ENCODE measurements at regions not wholly inside any gene's neighbourhood (a gene's known extent, or its start where the extent isn't known, plus 50 kb on each side); places are given as distances from the start of the nearest gene placed in this dataset.

DNA sequence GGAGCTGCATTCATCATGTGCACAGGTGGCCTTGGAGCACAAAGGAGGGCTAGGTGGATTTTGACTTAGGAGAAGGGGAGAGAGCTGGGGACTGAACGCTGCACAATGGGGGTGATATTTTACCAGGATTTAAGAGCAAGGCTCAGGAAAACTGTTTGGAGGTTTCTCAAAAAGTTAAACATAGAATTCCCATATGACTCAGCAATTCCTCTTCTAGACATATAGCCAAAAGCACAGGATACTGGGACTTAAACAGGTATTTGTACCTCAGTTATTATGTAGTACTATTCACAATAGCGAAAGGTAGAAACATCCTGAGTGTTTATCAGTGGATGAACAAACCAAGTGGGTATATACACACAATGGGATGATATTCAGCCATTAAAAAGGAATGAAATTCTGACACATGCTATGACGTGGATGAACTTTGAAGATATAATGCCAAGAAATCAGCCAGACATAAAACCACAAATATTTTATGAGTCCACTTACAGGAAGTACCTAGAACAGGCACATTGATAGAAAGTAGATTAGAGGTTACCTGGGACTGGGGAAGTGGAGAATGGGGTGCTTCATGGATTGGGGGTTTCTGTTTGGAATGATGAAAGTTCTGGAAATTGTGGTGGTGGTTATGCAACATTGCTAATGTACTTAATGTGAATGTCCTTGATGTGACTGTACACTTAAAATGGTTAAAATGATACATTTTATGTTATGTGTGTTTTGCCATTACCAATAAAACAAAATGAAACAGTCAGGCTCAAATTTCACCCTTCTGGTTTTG, 216.9 kb downstream of the HAUS1 start:
- H3K4me3 ChIP-seq (ENCODE audit: low read depth, low read length) = no peak overlapping the region
- peak; percentile 96 for DNase-seq (ENCODE audit: low read depth)

DNA sequence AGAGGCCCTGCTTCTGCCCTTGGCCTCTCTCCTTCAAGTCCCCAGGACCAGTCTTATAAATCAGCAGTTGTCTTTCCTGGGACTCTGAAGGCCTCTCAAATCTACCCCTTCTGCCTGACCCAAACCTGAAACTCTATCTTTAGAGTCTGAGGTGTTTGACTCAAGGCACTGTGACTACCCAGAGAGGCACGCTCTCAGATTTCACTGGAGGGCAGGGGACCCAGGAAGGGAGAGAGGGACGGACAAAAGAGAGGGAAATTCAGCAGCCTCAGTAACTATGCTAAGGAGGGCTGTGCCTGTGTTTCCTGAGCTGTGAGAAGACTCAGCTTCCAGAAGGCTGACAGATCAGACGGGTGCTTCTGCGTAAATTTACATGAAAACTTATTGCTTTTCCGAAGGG, 217.8 kb downstream of the HAUS1 start:
- TF ChIP-seq, protein P1, sequence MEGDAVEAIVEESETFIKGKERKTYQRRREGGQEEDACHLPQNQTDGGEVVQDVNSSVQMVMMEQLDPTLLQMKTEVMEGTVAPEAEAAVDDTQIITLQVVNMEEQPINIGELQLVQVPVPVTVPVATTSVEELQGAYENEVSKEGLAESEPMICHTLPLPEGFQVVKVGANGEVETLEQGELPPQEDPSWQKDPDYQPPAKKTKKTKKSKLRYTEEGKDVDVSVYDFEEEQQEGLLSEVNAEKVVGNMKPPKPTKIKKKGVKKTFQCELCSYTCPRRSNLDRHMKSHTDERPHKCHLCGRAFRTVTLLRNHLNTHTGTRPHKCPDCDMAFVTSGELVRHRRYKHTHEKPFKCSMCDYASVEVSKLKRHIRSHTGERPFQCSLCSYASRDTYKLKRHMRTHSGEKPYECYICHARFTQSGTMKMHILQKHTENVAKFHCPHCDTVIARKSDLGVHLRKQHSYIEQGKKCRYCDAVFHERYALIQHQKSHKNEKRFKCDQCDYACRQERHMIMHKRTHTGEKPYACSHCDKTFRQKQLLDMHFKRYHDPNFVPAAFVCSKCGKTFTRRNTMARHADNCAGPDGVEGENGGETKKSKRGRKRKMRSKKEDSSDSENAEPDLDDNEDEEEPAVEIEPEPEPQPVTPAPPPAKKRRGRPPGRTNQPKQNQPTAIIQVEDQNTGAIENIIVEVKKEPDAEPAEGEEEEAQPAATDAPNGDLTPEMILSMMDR (IDR thresholded peaks at IDR 0.05; ENCODE audit: insufficient read depth, low read length, severe bottlenecking) = no peak
- no peak overlapping the region for H3K4me3 ChIP-seq (ENCODE audit: low read depth, low read length)
- no peaks in the 10 kb centered on the region for H3K27me3 ChIP-seq (ENCODE audit: control insufficient read depth, insufficient read depth, low read length)
- no peaks in the 10 kb centered on the region for H3K36me3 ChIP-seq (ENCODE audit: control insufficient read depth, insufficient read depth, low read length)
- FAIRE-seq = no peak
- DNase-seq (ENCODE audit: low read depth) = peak; percentile 86

More for the DNA sequence above, 216.9 kb downstream of the HAUS1 start:
- Histone ChIP-seq H3K36me3 (ENCODE audit: control insufficient read depth, insufficient read depth, low read length) (no peaks in the 10 kb centered on the region), H3K27me3 (ENCODE audit: control insufficient read depth, insufficient read depth, low read length) (no peaks in the 10 kb centered on the region)
- TF ChIP-seq, protein P1 (IDR thresholded peaks at IDR 0.05; ENCODE audit: insufficient read depth, low read length, severe bottlenecking) = no peak
- no peak for FAIRE-seq

DNA sequence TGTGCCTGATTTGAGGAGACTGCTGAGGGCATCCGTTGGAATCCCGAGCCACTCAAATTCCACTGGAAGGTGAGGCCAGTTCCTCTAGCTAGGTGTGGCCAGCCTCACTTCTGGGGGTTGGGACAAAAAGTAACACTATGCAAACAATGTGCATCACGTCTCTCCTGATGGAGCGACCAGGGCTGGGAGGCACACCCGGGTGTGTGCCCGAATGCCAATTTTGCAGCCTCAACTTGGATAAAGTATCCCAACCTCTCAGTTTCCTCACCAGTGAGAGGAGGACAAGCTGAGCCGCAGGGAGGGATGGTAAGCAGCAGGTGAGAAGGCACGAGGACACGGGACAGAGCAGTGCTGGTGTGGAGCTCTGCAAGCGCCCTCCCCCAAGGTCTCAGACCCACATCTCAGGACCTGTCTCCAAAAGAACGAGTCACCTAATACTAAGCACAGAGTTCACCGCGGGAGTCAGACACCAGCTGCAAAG, 218.3 kb downstream of the HAUS1 start:
- peak; percentile 74 for DNase-seq (ENCODE audit: low read depth)

DNA sequence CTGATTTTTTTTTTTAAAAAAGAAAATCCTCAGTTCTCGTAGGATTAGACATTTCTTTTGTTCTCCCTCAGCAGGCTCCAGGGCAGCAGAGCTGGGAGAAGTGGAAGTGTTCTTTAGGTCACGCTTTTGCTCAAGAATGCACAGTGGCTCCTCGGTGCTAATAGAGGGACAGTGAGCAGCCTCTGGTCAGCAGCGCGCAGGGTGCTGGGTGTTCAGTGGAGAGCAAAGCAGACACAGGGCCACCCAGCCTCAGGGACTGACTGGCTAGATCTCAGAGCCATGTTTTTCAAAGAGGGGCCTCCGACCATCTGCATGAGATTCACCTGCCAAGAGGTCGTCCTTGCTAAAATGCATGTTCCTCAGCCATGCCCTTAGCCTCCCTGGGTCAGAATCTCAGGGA, 218.8 kb downstream of the HAUS1 start:
- no peak overlapping the region for H3K4me3 ChIP-seq (ENCODE audit: low read depth, low read length)
- TF ChIP-seq, protein P1 (IDR thresholded peaks at IDR 0.05; ENCODE audit: insufficient read depth, low read length, severe bottlenecking) = no peak
- no peak for FAIRE-seq
- H3K36me3 ChIP-seq (ENCODE audit: control insufficient read depth, insufficient read depth, low read length) = no peaks in the 10 kb centered on the region
- H3K27me3 ChIP-seq (ENCODE audit: control insufficient read depth, insufficient read depth, low read length) = no peaks in the 10 kb centered on the region
- DNase-seq (ENCODE audit: low read depth) = no peak

More for the DNA sequence above, 218.3 kb downstream of the HAUS1 start:
- Histone ChIP-seq H3K36me3 (ENCODE audit: control insufficient read depth, insufficient read depth, low read length) (no peaks in the 10 kb centered on the region), H3K4me3 (ENCODE audit: low read depth, low read length) (no peak overlapping the region), H3K27me3 (ENCODE audit: control insufficient read depth, insufficient read depth, low read length) (no peaks in the 10 kb centered on the region)
- FAIRE-seq = peak; percentile 92
- TF ChIP-seq, protein P1 (IDR thresholded peaks at IDR 0.05; ENCODE audit: insufficient read depth, low read length, severe bottlenecking) = no peak

DNA sequence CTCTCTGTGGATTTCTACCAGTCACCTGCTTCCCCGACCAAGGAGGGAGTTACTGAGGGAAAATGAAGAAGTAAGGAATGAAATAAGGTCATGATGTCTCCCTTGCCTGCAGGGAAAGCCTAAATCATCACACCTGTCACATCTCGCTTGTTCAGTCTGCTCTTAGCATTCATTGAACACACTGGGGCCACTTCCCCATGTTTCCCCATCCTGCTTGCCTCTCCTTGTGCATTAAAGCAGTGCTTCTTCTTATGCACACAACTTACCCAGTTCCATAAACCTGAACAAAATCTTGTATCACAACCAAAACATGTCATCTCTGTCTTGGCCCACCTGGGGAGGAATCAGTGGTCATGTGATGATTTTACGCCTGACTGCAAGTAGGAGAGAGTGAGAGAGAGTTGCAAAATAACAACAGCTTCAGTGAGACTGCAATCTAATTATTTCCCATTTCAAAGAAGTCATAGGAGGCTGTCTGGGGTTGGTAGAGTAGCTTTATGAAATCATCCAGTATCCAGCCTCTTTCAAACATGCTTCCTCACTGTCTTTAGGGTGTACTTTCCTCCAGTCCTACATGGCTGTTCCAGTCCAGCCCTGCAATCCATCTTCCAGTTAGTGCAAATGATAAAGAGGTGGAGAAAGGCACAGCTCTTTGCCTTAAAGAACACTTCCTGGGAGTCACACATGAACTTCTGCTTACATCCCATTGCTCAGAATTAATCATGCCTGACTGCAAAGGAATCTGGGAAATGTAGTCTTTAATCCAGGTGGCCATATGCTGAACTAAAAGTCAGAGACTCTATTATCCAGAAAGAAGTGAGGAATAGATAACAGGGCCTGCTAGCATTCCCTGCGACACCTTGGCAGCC, 220.1 kb downstream of the HAUS1 start:
- Histone ChIP-seq H3K27me3 (ENCODE audit: control insufficient read depth, insufficient read depth, low read length) (no peaks in the 10 kb centered on the region), H3K4me3 (ENCODE audit: low read depth, low read length) (no peak overlapping the region), H3K36me3 (ENCODE audit: control insufficient read depth, insufficient read depth, low read length) (no peaks in the 10 kb centered on the region)
- DNase-seq (ENCODE audit: low read depth) (peak; percentile 86), FAIRE-seq (peak; percentile 92)
- TF ChIP-seq, protein P1 (IDR thresholded peaks at IDR 0.05; ENCODE audit: insufficient read depth, low read length, severe bottlenecking) = no peak
